HG02885 (cell line): ENCODE measurements at regions not wholly inside any gene's neighbourhood (a gene's known extent, or its start where the extent isn't known, plus 50 kb on each side); places are given as distances from the start of the nearest gene placed in this dataset.

ENCODE experiments used
- ATAC-seq: cut with Tn5 transposase; IDR thresholded peaks from one replicate; pipeline ENCODE4 v1.9.1; 2021; ENCODE audit warnings: mild to moderate bottlenecking; ENCODE audit not compliant: unreplicated experiment, poor library complexity

DNA sequence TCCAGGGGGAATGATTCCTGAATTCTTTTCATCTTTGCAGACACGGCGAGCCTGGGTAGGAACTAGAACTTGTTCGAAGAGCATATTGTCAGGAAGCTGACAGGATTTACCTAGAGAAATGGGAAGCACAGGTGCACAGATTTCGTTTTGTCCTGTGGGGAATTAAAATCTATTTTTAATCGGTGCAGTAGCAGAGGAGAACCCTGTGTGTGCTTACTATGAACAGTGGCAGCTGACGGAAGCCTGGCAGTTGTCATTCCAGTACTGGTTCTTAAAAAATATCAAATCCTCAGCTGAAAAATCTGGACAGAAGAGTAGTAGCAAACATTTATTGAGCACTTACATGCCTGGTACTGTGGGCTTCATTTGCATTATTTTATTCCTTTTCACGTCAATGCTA, 609.0 kb downstream of the QKI start:
- no peak for ATAC-seq

GRCh38 chr6:164022632-164023031, 608.1 kb downstream of the QKI start:
- ATAC-seq, result no peak

DNA sequence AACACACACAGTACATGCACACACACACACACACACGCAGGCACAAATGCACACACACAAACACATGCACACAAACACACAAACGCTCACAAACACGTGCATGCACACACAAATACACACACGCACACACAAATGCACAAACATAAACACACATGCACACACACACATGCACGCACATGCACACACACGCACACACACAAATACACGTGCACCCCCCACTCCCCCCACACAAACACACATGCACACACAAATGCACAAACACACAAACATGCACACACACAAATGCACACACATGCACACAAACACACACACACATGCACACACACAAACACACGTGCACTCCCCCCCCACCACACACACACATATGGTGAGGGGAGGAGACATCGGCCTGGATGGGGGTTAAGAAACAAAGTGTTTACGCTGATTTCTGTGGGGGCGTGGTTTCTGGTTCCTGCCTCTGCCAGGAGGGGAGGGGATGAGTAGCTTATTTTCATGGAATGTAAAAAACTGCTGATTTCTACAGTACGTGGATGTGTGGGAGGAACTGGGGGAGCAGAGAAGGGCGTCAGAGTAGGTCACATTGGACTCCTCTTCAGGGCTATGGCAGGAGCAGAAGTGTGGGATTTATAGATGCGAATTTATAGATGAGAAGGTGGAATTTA, 607.2 kb downstream of the QKI start:
- no peak for ATAC-seq

GRCh38 chr6:164020142-164020541, 605.6 kb downstream of the QKI start:
- no peak for ATAC-seq

GRCh38 chr6:164018133-164018532, 603.6 kb downstream of the QKI start:
- ATAC-seq, result no peak

DNA sequence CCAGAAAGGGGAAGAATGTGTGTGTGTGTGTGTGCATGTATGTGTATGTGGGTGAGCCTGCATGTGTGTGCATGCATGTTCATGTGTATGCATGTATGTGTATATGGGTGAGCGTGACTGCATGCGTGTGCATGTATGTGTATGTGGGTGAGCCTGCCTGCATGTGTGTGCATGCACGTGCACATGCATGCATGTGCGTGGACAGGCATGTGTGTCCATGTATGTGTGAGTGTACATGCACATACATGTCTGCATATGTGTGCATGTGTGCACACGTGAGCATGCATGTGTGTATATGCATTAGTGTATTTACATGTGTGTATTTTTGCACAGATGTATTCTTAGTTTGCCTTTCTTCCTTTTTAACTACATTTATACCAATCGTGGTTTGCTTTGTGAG, 601.5 kb downstream of the QKI start:
- ATAC-seq, result no peak

DNA sequence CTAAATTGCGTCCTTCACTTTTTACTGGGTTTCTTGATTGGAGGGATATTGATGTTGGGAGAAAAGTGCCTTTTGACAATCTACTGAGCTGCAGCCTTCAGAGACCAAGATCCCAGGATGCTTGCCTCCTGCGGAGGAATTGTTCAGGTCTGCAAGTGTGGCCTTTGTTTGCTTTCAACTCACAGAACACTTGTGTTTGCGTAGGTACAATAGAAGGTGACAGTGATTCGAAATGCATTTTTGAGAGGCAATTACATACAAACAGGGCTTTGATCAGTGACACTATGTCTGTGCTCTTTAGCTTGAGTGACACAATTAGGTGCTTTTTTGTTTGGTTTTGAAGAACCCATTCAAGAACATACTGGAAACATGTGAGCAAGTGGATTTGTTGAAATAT, 600.6 kb downstream of the QKI start:
- no peak for ATAC-seq

- ATAC-seq, result no peak
Observed at GRCh38 chr6:164014346-164015087, 600.0 kb downstream of the QKI start.

DNA sequence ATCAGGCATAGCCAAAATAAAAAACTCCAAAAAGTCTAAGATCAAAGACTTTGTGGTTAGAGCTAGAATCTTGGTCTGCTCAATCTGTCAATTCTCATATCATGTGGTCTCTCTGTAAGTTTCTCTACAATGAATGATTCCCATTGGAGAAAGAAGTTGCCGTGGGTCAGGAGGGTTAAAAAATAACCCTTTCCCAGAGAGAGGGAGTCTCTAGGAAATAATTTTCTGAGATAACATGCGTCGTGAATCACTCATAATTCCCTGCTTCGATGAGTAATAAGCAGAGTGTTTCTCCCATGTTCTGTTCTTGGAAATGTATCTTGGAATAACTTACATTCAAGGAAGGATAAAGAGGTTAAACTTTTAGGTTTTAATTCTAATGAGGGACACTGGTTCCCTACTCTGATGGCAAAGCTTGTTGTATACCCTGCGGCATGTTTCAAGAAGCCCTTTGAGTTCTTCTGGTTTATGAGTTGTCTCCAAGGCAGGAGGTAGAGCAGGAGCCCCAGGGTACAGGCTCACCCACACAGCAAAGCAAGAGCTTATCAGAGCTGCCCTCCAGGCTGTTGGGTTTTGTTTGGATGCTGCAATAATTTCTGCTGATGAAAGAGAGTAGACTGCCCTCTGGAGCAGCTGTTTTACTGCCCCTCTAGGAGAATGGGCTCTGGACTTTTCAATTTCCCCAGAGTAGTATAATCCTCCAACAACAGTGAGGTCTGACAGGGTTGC, 599.1 kb downstream of the QKI start:
- ATAC-seq, result no peak

- ATAC-seq, result no peak
Observed at GRCh38 chr6:164011321-164011720, 596.8 kb downstream of the QKI start.

DNA sequence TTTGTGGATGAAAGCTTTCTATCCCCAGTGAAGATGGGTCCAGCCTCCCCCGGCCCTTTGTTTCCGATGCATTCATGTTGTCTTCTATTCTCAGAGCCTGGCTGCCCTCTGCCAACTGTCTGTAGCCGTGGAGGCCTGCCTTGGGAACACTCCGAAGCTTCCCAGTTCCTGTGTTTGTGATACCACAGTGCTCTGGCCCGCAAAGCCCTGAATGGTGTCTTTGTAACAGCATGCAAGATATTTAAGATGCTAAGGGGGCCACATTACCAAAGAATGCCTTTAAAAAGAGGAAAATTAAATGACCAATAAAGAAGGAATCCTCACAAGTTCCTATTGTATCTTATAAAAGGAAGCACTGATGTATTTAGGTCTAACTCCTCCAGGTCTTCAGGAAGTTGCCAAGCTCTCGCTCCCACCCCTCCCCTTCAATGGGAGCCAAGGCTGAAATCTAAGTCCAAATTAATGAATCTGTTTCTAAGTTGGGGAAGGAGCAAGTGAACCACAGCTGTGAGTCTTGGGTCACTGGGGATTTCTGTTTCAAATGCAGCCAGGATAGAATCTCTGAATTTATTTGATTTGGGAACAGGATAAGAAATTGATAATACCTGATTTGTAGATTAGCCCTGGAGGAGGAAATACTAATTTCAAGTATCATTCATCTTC, 596.1 kb downstream of the QKI start:
- ATAC-seq, result no peak

DNA sequence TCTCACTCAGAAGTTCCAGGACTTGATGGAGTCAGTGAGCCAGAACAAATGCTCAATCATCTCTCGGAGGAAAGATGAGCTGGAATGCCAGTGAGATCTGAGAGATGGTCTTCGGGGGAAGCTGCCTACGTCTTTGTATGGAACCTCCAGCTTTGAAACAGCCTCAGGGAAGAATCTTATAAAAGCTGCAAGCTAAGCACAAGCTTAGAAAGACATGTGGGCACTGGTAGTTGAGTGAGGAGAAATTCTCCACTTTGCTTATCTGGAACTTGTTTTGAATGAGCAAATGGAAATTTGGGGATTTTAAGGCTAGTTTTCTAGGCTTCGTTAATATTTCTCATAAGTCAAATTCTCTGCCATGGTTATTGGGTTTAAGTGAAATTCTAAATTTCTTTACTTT, 594.4 kb downstream of the QKI start:
- no peak for ATAC-seq

DNA sequence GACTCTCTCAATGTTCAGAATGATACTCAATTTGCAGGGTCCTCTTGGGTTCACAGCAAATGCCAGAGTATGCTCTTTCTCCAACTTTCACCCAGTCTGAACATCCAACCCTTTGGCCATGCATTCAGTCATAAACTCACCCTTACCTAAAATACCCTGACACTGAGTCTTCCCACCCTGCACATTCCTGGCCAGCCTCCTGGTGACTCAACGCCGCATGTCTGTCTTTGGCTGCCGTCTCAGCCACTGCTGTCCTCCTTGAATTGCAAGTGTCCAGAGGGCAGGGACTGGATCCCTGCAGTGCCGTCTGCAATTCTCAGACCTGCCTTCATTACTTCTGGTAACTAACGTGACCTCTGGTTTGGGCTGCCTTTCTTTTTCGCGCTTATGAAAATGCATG, 593.4 kb downstream of the QKI start:
- no peak for ATAC-seq

- no peak for ATAC-seq
Observed at GRCh38 chr6:164006459-164006858, 591.9 kb downstream of the QKI start.

DNA sequence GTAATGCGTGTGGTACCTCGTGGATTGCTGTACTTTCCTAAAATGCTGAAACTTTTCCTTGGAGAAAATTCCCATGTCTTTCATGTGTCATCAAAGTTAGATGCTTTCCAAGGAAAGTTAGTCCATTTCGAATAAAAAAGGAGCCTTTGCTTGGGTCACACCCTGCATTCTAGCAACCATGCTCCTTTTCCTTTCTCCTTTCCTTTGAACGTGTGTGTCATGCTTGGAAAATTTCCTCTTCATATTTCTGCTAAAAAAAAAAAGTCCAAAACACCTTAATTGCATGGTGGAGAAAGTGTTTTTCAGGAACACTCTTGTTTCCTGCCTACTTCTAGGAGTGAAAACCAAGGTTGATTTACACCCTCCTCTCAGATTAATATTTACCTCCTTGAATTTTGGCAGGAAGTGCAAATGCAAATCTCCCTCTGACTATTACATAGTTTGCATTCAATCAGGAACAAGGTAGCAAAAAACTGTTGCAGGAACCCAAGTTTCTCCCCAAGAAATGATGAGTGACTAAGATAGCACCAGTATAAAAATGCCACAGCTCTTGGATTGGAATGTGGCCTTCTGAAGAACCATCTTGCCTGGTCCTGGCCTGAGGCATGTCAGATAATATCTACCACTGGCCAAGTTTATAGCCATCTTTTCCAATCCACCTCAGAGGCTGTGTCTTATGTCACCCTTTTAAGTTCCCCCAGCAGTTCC, 590.6 kb downstream of the QKI start:
- no peak for ATAC-seq

DNA sequence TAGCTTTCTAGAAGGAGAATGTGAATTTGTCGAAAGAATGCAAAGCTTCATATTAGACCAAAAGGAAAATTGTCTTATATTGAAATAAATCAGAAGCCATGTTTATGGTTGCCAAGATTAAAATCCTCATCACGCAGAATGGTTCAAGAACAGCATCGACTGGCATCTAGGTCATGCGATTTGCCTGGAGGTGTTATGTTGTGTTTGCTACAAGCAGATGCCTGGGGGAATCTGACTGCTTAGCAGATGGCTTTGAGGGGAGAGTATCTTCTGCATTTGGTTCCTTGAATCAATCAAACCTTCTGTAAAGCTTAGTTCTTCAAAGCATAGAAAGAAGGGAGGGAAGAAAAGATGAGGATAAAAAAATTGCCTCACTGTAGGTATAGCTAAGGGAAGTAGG, 585.8 kb downstream of the QKI start:
- no peak for ATAC-seq

GRCh38 chr6:163999475-164000125, 585.1 kb downstream of the QKI start:
- ATAC-seq, result no peak

DNA sequence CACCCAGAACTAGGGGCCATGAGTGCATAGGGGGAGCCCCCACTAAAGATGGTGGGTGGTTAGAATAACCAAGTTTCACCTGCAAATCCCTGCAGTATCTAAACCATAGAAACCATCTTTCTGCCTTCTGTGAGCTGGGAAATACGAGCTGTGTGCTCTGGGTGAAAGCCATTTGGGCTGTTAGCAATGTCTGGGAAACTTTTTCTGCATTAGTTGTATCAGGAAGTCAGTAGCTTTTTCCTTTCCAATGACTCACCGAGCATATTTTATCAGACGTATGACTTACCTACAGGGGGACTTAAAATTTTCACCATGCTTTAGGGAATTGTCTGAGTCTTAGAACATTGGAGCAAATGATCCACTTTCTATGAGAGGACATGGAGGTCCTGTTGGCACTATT, 584.0 kb downstream of the QKI start:
- ATAC-seq, result no peak

DNA sequence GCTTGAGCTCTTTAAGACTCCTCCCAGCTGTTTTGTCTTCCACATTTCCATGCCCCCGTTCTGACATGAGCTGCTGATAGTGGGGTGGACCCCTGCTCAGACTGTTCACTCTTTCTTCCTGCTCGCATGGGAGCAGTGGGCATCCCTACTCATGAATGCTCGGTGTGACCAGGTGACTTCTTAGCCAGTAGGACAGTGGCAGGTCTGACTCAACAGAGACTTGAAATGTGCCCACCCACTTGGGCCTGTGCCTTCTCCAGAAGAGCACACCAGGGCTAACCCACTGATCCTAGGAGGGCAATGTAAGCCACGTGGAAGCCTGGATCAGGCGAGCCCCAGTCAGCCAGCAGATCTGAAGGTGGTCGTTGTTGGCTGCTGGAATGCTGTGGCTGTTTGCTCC, 582.0 kb downstream of the QKI start:
- no peak for ATAC-seq

- no peak for ATAC-seq
Observed at GRCh38 chr6:163994566-163994965, 580.0 kb downstream of the QKI start.
